ENCODE measurements at regions not wholly inside any gene's neighbourhood (a gene's known extent, or its start where the extent isn't known, plus 50 kb on each side); places are given as distances from the start of the nearest gene placed in this dataset.

DNA sequence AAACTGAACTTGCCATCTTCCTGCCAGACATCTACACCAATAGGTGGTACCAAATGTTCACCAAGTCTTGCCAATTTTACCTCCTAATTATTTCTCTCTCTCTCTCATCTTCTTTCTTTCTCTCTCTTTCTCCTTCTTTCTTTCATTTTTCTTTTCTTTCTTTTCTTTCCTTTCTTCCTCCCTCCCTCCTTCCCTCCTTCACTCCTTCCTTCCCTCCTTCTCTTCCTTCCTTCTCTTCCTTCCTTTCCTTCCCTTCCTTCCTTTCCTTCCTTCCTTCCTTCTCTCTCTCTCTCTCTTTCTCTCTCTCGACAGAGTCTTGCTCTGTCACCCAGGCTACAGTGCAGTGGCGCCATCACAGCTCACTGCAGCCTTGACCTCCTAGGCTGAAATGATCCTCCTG, 55.4 kb upstream of the PSMA6 start:
- no peak overlapping the region for H3K4me3 Mint-ChIP-seq
- H3K27me3 ChIP-seq (ENCODE audit: insufficient read depth, low read length, poor library complexity, severe bottlenecking) = no peaks in the 10 kb centered on the region
- H3K36me3 Mint-ChIP-seq = peaks cover 5 to 30% (median 17%) of the 10 kb centered on the region in 3 donors
- H3K4me1 ChIP-seq (ENCODE audit: insufficient read depth, low read length) = no peaks in the 10 kb centered on the region
- CTCF ChIA-PET = no interaction called here
- H3K4me1 Mint-ChIP-seq = peaks cover 11 to 27% (median 16%) of the 10 kb centered on the region in 3 donors
- no peak overlapping the region for H3K27ac ChIP-seq (ENCODE audit: low read depth, low read length)
- H3K9me3 Mint-ChIP-seq = no peaks in the 10 kb centered on the region
- H3K27ac Mint-ChIP-seq = peak overlapping the region in 2 of 8 donors; percentile 19 to 73
- H3K9me3 ChIP-seq (ENCODE audit: low read length) = no peaks in the 10 kb centered on the region
- H3K36me3 ChIP-seq (ENCODE audit: insufficient read depth, low read length) = no peaks in the 10 kb centered on the region
- POLR2A ChIA-PET = no interaction called here
- no peaks in the 10 kb centered on the region for H3K27me3 Mint-ChIP-seq
- no peak overlapping the region for H3K4me3 ChIP-seq (ENCODE audit: low read length)
- DNase-seq = no peak

DNA sequence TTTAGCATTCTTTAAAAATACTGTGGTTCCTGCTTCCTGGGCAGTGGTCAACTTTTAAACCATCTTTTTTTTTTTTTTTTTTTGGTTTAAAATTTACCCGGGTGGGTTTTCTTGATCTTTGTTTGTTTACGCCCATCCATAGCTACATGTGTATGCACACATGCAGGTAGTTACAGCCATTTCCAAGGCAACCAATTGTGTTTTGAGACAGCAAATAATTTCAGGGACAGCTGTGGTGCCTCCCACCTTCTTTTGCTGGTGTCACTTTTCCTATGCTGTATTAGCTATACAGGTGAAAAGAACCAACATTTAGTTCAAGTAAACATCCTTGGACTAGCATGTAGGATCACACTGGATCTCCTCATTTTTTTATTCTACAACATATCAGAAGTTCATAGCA, 52.0 kb upstream of the PSMA6 start:
- H3K4me3 Mint-ChIP-seq = peak overlapping the region in 1 of 7 donors; percentile 9

More for the DNA sequence above, 52.0 kb upstream of the PSMA6 start:
- ChIA-PET POLR2A (interaction anchor here (0.6 kb wide), 2 partner anchors 17 to 165 kb away, joined by 4 to 6 read pairs; no protein-coding TSS in a partner anchor), CTCF (interaction anchor here (0.6 kb wide), 1 partner anchor 592 kb away, joined by 4 read pairs; no protein-coding TSS in a partner anchor)
- Histone ChIP-seq H3K9me3 (ENCODE audit: low read length) (no peaks in the 10 kb centered on the region), H3K4me1 (ENCODE audit: insufficient read depth, low read length) (no peaks in the 10 kb centered on the region), H3K36me3 (ENCODE audit: insufficient read depth, low read length) (no peaks in the 10 kb centered on the region), H3K4me3 (ENCODE audit: low read length) (no peak overlapping the region), H3K27me3 (ENCODE audit: insufficient read depth, low read length, poor library complexity, severe bottlenecking) (no peaks in the 10 kb centered on the region), H3K27ac (ENCODE audit: low read depth, low read length) (no peak overlapping the region)
- DNase-seq = peak in 1 of 5 donors; percentile 29
- Mint-ChIP-seq H3K9me3 (no peaks in the 10 kb centered on the region), H3K4me1 (peaks cover 11 to 27% (median 16%) of the 10 kb centered on the region in 3 donors), H3K36me3 (peaks cover 5 to 23% (median 15%) of the 10 kb centered on the region in 3 donors), H3K27ac (peak overlapping the region in 3 of 8 donors; percentile 26 to 79 (median 39)), H3K27me3 (no peaks in the 10 kb centered on the region)
